Endothelial cell of umbilical vein (primary cell): ENCODE measurements at regions not wholly inside any gene's neighbourhood (a gene's known extent, or its start where the extent isn't known, plus 50 kb on each side); places are given as distances from the start of the nearest gene placed in this dataset.
"Not testable (repeated sequence)": the region's sequence is repeated elsewhere in the genome, so short reads cannot be mapped to it uniquely, and the experiment has no call there.

Source experiments
- BruUV-seq: library from RNA; stranded (reverse); fragments of 400-500 nt; replicated peaks from 2 replicates; lab custom pipeline; 2021; lab: Mats Ljungman, UMichigan
- CTCF ChIA-PET: fragments of 300-600, 350-600 bp; sonication (Branson Sonifier 250); formaldehyde crosslinking; loops from one replicate; lab custom pipeline; 2021; ENCODE audit warnings: antibody characterized with exemption, inconsistent platforms; lab: Charles Lee
- POLR2A ChIA-PET: fragments of 300-600, 350-600 bp; sonication (Branson Sonifier 250); formaldehyde crosslinking; loops from one replicate; lab custom pipeline; 2021; ENCODE audit warnings: antibody characterized with exemption, inconsistent platforms; lab: Charles Lee
- DNase-seq: peaks from one replicate; pipeline ENCODE4 v3.0.0-alpha.2; 2011; ENCODE audit warnings: low read depth, low spot score
- FAIRE-seq: peaks from 2 replicates; lab custom pipeline; 2011; peaks lifted over from hg19 to GRCh38; lab: Jason Lieb, UNC
- H2AFZ ChIP-seq: 2 replicates; pipeline ENCODE4 v1.6.0; 2012; ENCODE audit warnings: low read depth, low read length, control low read depth, inconsistent platforms
- H3K27ac ChIP-seq: 2 replicates; pipeline ENCODE4 v1.5.1; 2011; ENCODE audit warnings: low read depth, mild to moderate bottlenecking, control low read depth, low read length, moderate library complexity; ENCODE audit not compliant: insufficient read depth
- H3K27me3 ChIP-seq, 2 experiments: 2 replicates each; pipeline versions ENCODE4 v1.6.0 to v1.6.1; 2011; ENCODE audit warnings: low read length in 2 of 2, mixed read lengths in 1 of 2; ENCODE audit not compliant: control insufficient read depth in 2 of 2, insufficient read depth in 2 of 2
- H3K36me3 ChIP-seq, 2 experiments: 2 replicates in 1 of 2; 3 replicates in 1 of 2; pipeline ENCODE4 v1.5.1; 2011; ENCODE audit warnings: low read length in 2 of 2, mild to moderate bottlenecking in 1 of 2, moderate library complexity in 1 of 2; ENCODE audit not compliant: control insufficient read depth in 2 of 2, insufficient read depth in 2 of 2; ENCODE audit errors: extremely low read depth in 1 of 2
- H3K4me1 ChIP-seq: 3 replicates; pipeline ENCODE4 v1.5.1; 2011; ENCODE audit warnings: mild to moderate bottlenecking, low read length; ENCODE audit not compliant: control insufficient read depth, insufficient read depth; ENCODE audit errors: extremely low read depth
- H3K4me2 ChIP-seq: 2 replicates; pipeline ENCODE4 v1.6.1; 2011; ENCODE audit warnings: low read length, control low read depth, mixed read lengths; ENCODE audit not compliant: insufficient read depth
- H3K4me3 ChIP-seq, 3 experiments: fragments of 200-600 bp in 1 of 3; sonication (generic), shearing (Covaris generic) in 1 of 3; replicated peaks in 1 of 3; 2 replicates each; pipeline ENCODE4 v1.5.1; 2011 to 2016; ENCODE audit warnings: control low read depth in 3 of 3, low read length in 3 of 3, mild to moderate bottlenecking in 2 of 3, inconsistent platforms in 1 of 3, low read depth in 1 of 3, moderate library complexity in 1 of 3; ENCODE audit not compliant: insufficient read depth in 1 of 3
- H3K79me2 ChIP-seq: 2 replicates; pipeline ENCODE4 v1.6.0; 2012; ENCODE audit warnings: low read length, inconsistent platforms; ENCODE audit not compliant: control insufficient read depth, insufficient read depth
- H3K9ac ChIP-seq: replicated peaks from 2 replicates; pipeline ENCODE3; 2011; ENCODE audit warnings: low read length, control low read depth; ENCODE audit not compliant: insufficient read depth; ENCODE audit errors: extremely low read depth
- H3K9me1 ChIP-seq: replicated peaks from 3 replicates; pipeline ENCODE4 v1.6.0; 2011; ENCODE audit warnings: mild to moderate bottlenecking, low read length; ENCODE audit not compliant: control insufficient read depth, insufficient read depth; ENCODE audit errors: extremely low read depth
- H3K9me3 ChIP-seq: replicated peaks from 2 replicates; pipeline ENCODE4 v1.5.1; 2012; ENCODE audit warnings: low read length, inconsistent platforms; ENCODE audit not compliant: control insufficient read depth, insufficient read depth
- H4K20me1 ChIP-seq: replicated peaks from 2 replicates; pipeline ENCODE3; 2011; ENCODE audit warnings: mild to moderate bottlenecking, low read length; ENCODE audit not compliant: control insufficient read depth, insufficient read depth; ENCODE audit errors: extremely low read depth
- dilution Hi-C: fragments of 300-500 bp; cut with MboI; formaldehyde crosslinking; loops from one replicate; pipeline ENCODE4 v1.15.0; 2019; ENCODE audit warnings: low sequenced_read_pairs; ENCODE audit not compliant: extremely low pct_ligation_motif_present
- intact Hi-C: fragments of 100-400 bp; cut with micrococcal nuclease; formaldehyde crosslinking; loops from one replicate; pipeline ENCODE4 v1.10.0; 2022

GRCh38 chr7:65071854-65072431 is 65.5 kb upstream of the ERV3-1 start:
- H3K4me1 ChIP-seq, H3K4me3 ChIP-seq, BruUV-seq, H3K27ac ChIP-seq, H2AFZ ChIP-seq, H3K9ac ChIP-seq, dilution Hi-C loops, H3K79me2 ChIP-seq, H3K36me3 ChIP-seq, DNase-seq, H3K9me1 ChIP-seq, H3K27me3 ChIP-seq, FAIRE-seq, POLR2A ChIA-PET, H3K9me3 ChIP-seq, H3K4me2 ChIP-seq, CTCF ChIA-PET, H4K20me1 ChIP-seq, intact Hi-C loops: not testable (repeated sequence)

DNA sequence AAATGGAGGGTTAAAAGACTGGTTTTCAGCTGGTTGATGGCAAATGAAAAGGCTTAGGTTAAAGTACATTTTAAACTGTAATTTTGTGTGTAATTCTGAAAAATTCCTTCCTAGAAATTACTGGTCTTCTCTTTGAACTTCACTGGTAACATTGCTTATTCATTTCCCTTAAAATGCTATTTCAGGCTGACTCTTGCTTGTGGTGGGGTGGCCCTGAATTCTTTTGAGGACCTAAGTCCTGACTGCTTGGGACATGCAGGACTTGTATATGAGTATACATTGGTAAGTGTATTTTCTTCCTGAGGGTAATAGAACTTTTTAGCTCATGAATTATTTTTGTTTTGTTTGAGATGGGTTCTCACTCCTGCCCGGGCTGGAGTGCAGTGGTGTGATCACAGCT is 63.0 kb upstream of the ERV3-1 start:
- H3K9me3 ChIP-seq, H4K20me1 ChIP-seq, H3K4me3 ChIP-seq, H3K27ac ChIP-seq, H3K9ac ChIP-seq, H3K27me3 ChIP-seq, H3K4me2 ChIP-seq, H3K79me2 ChIP-seq, H3K4me1 ChIP-seq, POLR2A ChIA-PET, BruUV-seq, FAIRE-seq, H3K36me3 ChIP-seq, dilution Hi-C loops, DNase-seq, H3K9me1 ChIP-seq, H2AFZ ChIP-seq, intact Hi-C loops, CTCF ChIA-PET: not testable (repeated sequence)

DNA sequence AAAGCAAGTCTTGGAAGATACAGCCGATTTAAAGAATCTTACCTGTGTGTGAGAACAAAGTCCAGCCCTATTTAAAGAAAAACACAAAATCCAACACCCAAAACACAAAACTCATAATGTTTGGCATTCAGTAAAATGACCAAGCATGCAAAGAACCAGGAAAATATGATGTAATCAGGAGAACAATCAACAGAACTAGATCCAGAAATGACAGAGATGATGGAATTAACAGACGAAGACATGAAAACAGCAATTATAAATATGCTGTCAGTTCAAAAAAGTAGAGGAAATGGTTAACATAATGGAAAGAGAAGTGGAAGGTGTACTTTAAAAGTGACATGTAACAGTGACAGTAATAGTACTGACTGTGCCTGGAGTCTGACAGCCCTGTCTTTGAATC is 56.1 kb upstream of the ERV3-1 start:
- DNase-seq, H3K79me2 ChIP-seq, H3K27me3 ChIP-seq, H3K9me1 ChIP-seq, H3K9me3 ChIP-seq, POLR2A ChIA-PET, H2AFZ ChIP-seq, dilution Hi-C loops, H3K4me3 ChIP-seq, H4K20me1 ChIP-seq, H3K4me1 ChIP-seq, BruUV-seq, CTCF ChIA-PET, H3K36me3 ChIP-seq, FAIRE-seq, H3K4me2 ChIP-seq, intact Hi-C loops, H3K9ac ChIP-seq, H3K27ac ChIP-seq: not testable (repeated sequence)

GRCh38 chr7:65059247-65059646 is 52.8 kb upstream of the ERV3-1 start:
- H3K36me3 ChIP-seq, CTCF ChIA-PET, H3K9ac ChIP-seq, H3K9me1 ChIP-seq, H3K27ac ChIP-seq, H3K27me3 ChIP-seq, H3K4me3 ChIP-seq, H3K9me3 ChIP-seq, dilution Hi-C loops, intact Hi-C loops, DNase-seq, H2AFZ ChIP-seq, H3K79me2 ChIP-seq, H4K20me1 ChIP-seq, H3K4me1 ChIP-seq, POLR2A ChIA-PET, H3K4me2 ChIP-seq, FAIRE-seq, BruUV-seq: not testable (repeated sequence)
